ENCODE measurements at regions not wholly inside any gene's neighbourhood (a gene's known extent, or its start where the extent isn't known, plus 50 kb on each side); places are given as distances from the start of the nearest gene placed in this dataset.
"Not testable (repeated sequence)": the region's sequence is repeated elsewhere in the genome, so short reads cannot be mapped to it uniquely, and the experiment has no call there.

GRCh38 chr7:152556013-152556755 lies 119.8 kb downstream of the XRCC2 start:
- Mint-ChIP-seq H3K9me3 (no peaks in the 10 kb centered on the region), H3K27me3 (no peaks in the 10 kb centered on the region), H3K4me1 (no peaks in the 10 kb centered on the region), H3K27ac (no peak overlapping the region), H3K4me3 (no peak overlapping the region)
- DNase-seq, result no peak
- ATAC-seq, result no peak

- no peaks in the 10 kb centered on the region for H3K9me3 Mint-ChIP-seq
- peak overlapping the region in 1 of 2 donors; percentile 29 for H3K27ac Mint-ChIP-seq
- DNase-seq (no peak), ATAC-seq (no peak)
- no peaks in the 10 kb centered on the region for H3K4me1 Mint-ChIP-seq
- H3K27me3 Mint-ChIP-seq, result no peaks in the 10 kb centered on the region
- no peak overlapping the region for H3K4me3 Mint-ChIP-seq
Observed at GRCh38 chr7:152553671-152554317, 118.0 kb upstream of the KMT2C start.

GRCh38 chr7:152551304-152552036 lies 115.7 kb upstream of the KMT2C start:
- ATAC-seq (no peak), DNase-seq (no peak)
- no peaks in the 10 kb centered on the region for H3K9me3 Mint-ChIP-seq
- H3K27me3 Mint-ChIP-seq, result no peaks in the 10 kb centered on the region
- H3K27ac Mint-ChIP-seq, result no peak overlapping the region
- H3K4me1 Mint-ChIP-seq, result no peaks in the 10 kb centered on the region
- no peak overlapping the region for H3K4me3 Mint-ChIP-seq

DNA sequence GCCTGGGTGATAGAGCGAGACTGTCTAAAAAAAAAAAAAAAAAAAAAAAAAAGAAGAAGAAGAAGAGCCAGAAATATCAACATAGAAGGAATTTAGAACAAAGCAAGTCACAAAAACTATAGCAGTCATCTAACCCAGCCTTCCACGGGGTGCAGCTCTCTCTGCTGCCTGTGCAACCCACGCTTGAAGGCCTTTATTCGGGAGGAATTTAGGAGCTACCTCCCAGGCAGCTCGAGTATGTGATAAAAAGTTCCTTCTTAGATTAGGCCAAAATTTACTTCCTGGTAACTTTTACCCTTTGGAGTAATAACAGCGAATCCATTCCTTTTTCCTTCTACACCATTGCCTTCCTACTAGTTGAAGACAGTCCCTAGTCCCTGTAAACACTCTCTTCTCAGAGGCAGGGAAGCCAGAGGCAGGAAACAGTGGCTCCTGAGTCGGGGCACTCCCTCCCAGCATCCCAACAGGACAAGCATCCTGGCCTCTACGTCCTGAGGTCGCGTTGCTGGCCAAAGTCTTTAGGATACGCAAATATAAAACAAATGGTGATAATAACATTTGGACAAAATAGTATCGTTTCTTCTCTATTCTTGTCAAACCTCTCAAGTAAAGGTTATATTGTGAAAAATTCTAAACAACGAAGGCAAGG lies 109.3 kb upstream of the KMT2C start:
- DNase-seq (no peak), ATAC-seq (no peak)
- Mint-ChIP-seq H3K27ac (no peak overlapping the region), H3K4me3 (no peak overlapping the region), H3K9me3 (no peaks in the 10 kb centered on the region), H3K27me3 (no peaks in the 10 kb centered on the region), H3K4me1 (no peaks in the 10 kb centered on the region)

DNA sequence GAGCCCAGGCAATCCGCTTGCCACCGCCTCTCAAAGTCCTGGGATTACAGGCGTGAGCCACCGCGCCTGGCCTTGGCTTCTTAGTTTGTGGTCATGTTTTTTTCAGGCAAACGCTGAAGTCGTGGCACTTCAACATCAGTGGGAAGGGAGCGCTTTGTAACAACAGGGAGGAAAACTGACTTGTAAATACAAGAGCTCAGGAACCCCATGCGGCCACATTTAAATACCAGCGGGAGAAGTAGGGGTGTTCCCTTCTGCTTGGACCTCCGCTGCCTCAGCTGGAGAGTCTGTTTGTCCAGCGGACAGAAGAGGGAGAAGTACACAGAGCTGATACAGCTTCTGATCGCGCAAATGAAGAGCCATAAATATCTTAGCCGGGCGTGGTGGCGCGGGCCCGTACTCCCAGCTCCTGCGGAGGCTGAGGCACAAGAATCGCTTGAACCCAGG lies 108.7 kb upstream of the KMT2C start:
- no peak for DNase-seq
- ATAC-seq, result no peak
- no peaks in the 10 kb centered on the region for H3K9me3 Mint-ChIP-seq
- no peaks in the 10 kb centered on the region for H3K4me1 Mint-ChIP-seq
- H3K27ac Mint-ChIP-seq, result no peak overlapping the region
- no peaks in the 10 kb centered on the region for H3K27me3 Mint-ChIP-seq
- no peak overlapping the region for H3K4me3 Mint-ChIP-seq

DNA sequence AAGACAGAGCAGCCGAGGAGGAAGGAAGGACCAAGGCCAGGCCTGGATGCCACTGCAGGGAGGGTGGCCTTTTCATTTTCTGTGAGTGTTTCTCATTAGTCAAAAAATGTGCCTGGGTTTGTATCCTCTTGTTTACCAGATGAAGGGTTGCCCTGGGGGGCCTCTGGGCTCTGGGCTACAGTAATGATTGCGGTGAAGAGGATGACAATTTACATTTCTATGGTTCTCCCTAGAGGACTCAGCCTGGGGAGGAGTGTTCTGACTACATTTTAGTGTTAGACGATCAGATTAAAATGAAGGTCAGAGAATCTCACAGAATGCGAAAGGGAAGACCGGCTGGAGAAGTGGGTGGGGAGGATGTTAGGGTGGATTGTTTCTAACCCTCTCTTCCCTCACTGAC lies 108.0 kb upstream of the KMT2C start:
- ATAC-seq, result no peak
- H3K4me1 Mint-ChIP-seq, result no peaks in the 10 kb centered on the region
- no peak overlapping the region for H3K27ac Mint-ChIP-seq
- no peak overlapping the region for H3K4me3 Mint-ChIP-seq
- H3K9me3 Mint-ChIP-seq, result no peaks in the 10 kb centered on the region
- H3K27me3 Mint-ChIP-seq, result no peaks in the 10 kb centered on the region
- DNase-seq, result no peak

DNA sequence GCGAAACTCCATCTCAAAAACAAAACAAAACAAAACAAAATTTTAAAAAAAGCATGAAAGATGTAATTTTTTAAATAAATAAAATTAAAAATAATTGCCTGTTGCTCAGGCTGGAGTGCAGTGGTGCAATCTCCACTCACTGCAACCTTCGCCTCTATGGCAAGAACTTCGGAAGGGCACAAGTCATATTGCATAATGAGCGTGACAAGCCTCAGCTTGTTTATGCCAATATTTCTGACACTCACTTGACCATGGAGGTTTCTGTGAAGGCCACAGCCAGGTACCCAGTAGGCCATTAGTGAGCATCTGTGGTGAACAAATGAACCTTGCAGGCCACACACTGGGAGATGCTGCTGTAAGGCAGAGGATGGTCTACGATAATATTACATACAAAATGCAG lies 106.1 kb upstream of the KMT2C start:
- no peak overlapping the region for H3K4me3 Mint-ChIP-seq
- H3K4me1 Mint-ChIP-seq, result no peaks in the 10 kb centered on the region
- H3K27me3 Mint-ChIP-seq, result peaks cover 3% of the 10 kb centered on the region
- H3K27ac Mint-ChIP-seq, result no peak overlapping the region
- H3K9me3 Mint-ChIP-seq, result no peaks in the 10 kb centered on the region
- no peak for ATAC-seq
- no peak for DNase-seq

- H3K27me3 Mint-ChIP-seq, H3K4me1 Mint-ChIP-seq, H3K4me3 Mint-ChIP-seq, ATAC-seq, DNase-seq, H3K9me3 Mint-ChIP-seq, H3K27ac Mint-ChIP-seq: not testable (repeated sequence)
Observed at GRCh38 chr7:152539190-152539495, 103.3 kb upstream of the KMT2C start.

DNA sequence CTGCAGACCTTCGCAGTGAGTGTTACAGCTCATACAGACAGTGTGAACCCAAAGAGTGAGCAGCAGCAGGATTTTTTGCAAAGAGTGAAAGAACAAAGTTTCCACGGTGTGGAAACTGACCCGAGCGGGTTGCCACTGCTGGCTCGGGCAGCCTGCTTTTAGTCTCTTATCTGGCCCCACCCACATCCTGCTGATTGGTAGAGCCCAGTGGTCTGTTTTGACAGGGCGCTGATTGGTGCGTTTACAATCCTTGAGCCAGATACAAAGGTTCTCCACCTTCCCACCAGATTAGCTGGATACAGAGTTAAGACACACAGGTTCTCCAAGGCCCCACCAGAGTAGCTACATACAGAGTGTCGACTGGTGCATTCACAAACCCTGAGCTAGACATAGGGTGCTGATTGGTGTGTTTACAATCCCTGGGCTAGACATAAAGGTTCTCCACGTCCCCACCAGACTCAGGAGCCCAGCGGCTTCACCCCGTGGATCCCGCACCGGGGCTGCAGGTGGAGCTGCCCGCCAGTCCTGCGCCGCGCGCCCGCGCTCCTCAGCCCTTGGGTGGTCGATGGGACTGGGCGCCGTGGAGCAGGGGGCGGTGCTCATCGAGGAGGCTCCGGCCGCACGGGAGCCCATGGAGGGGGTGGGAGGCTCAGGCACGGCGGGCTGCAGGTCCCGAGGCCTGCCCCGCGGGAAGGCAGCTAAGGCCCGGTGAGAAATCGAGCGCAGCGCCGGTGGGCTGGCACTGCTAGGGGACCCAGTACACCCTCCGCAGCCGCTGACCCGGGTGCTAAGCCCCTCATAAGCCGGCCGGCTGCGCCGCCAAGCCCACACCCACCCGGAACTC lies 102.8 kb upstream of the KMT2C start:
- not testable (repeated sequence) for H3K4me1 Mint-ChIP-seq, H3K27me3 Mint-ChIP-seq, ATAC-seq, H3K9me3 Mint-ChIP-seq, DNase-seq, H3K4me3 Mint-ChIP-seq
- peak overlapping the region in 1 of 2 donors; percentile 9 for H3K27ac Mint-ChIP-seq

DNA sequence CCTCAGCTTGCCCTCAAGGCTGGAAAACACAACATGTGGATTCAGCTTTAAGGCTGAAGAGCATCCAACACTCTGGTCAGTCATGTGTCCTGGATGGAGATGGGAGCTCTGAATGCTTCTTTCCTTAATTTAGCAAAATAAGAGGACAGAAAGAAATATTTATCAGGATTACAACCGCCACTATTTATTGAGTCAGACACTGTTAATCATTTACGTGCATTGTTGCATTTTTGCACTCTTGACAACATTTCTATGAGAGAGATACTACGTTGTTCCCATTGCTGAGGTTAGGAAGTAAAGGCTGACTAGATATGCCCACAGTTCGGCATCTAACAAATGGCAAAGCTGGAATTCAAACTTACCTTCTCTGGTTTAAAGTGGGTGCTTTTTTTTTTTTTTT lies 101.8 kb upstream of the KMT2C start:
- Mint-ChIP-seq H3K4me3 (no peak overlapping the region), H3K27ac (no peak overlapping the region), H3K9me3 (no peaks in the 10 kb centered on the region), H3K27me3 (peaks cover 7% of the 10 kb centered on the region), H3K4me1 (no peaks in the 10 kb centered on the region)
- ATAC-seq, result no peak
- no peak for DNase-seq

DNA sequence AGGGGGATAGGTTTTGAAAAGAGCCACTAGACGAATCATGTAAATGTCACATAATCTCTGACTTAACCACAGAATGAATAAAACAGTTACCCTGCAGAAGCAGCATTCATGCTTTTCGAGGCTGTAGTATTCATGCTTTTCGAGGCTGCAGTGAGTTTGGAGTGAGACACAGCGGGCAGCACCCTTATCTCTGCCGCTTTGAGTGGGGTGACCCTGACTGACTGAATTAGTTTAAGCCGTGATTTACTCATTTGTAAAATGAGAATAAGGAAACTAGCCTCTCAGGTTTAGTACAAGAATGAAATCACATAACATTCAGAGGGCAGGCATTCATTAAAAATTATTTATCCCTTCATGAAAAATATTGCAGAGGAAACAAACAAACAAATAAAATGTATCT lies 92.8 kb upstream of the KMT2C start:
- peak overlapping the region in 1 of 2 donors; percentile 27 for H3K27ac Mint-ChIP-seq
- DNase-seq (no peak), ATAC-seq (no peak)
- H3K4me3 Mint-ChIP-seq, result no peak overlapping the region
- H3K27me3 Mint-ChIP-seq, result peaks cover 2% of the 10 kb centered on the region
- no peaks in the 10 kb centered on the region for H3K4me1 Mint-ChIP-seq
- H3K9me3 Mint-ChIP-seq, result no peaks in the 10 kb centered on the region

DNA sequence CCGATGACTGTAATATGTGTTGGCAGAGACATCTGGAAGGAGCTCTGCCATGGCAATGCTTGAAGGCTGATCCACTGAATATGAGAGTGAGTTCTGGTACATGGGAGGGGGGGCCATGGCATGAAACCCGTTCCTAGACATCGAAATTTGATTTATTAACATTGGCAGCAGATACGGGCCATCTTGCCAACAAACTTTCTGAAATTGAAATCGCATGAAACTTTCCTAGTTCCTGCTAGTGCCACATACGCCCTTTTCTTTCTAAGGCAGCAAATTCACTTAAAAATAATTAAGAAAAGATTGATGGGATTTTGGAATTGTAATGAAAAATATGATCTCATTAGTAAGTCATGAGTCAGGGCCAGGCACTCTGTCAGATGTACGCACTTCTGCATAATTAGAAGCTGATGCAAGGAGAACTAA lies 91.8 kb upstream of the KMT2C start:
- H3K27me3 Mint-ChIP-seq, result peaks cover 12% of the 10 kb centered on the region
- H3K9me3 Mint-ChIP-seq, result no peaks in the 10 kb centered on the region
- no peak overlapping the region for H3K27ac Mint-ChIP-seq
- DNase-seq (no peak), ATAC-seq (no peak)
- no peaks in the 10 kb centered on the region for H3K4me1 Mint-ChIP-seq
- H3K4me3 Mint-ChIP-seq, result no peak overlapping the region

GRCh38 chr7:152523916-152524315 lies 88.1 kb upstream of the KMT2C start:
- H3K4me1 Mint-ChIP-seq, result no peaks in the 10 kb centered on the region
- no peak for DNase-seq
- peaks cover 13% of the 10 kb centered on the region for H3K27me3 Mint-ChIP-seq
- H3K4me3 Mint-ChIP-seq, result no peak overlapping the region
- no peak overlapping the region for H3K27ac Mint-ChIP-seq
- H3K9me3 Mint-ChIP-seq, result no peaks in the 10 kb centered on the region
- no peak for ATAC-seq

DNA sequence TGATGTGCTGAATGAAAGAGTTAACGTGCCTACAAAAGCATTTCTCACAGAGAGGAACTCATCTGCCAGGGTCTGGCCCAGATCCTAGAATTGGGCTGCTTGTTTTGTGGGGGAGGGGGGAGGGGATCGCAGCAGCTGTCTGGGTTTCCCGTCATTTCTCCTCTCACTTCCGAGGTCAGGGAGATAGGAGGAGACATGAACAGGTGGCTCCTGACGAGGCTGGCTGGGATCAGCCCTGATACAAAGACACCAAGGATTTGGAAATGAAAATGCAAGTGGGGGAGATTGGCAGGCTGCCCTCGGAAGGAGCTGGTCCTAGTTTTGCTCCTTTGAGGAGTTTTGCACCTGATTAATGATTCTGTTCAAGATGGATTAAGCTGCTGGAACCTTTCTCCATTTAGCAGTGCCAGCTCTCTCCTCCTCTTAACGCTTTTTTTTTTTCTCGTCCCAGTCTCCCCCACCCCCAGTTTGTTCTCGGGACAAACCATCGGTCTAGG lies 86.8 kb upstream of the KMT2C start:
- no peak for DNase-seq
- no peak for ATAC-seq
- Mint-ChIP-seq H3K27me3 (peaks cover 13% of the 10 kb centered on the region), H3K4me1 (no peaks in the 10 kb centered on the region), H3K27ac (no peak overlapping the region), H3K9me3 (no peaks in the 10 kb centered on the region), H3K4me3 (no peak overlapping the region)
